ENCODE measurements at regions not wholly inside any gene's neighbourhood (a gene's known extent, or its start where the extent isn't known, plus 50 kb on each side); places are given as distances from the start of the nearest gene placed in this dataset.

DNA sequence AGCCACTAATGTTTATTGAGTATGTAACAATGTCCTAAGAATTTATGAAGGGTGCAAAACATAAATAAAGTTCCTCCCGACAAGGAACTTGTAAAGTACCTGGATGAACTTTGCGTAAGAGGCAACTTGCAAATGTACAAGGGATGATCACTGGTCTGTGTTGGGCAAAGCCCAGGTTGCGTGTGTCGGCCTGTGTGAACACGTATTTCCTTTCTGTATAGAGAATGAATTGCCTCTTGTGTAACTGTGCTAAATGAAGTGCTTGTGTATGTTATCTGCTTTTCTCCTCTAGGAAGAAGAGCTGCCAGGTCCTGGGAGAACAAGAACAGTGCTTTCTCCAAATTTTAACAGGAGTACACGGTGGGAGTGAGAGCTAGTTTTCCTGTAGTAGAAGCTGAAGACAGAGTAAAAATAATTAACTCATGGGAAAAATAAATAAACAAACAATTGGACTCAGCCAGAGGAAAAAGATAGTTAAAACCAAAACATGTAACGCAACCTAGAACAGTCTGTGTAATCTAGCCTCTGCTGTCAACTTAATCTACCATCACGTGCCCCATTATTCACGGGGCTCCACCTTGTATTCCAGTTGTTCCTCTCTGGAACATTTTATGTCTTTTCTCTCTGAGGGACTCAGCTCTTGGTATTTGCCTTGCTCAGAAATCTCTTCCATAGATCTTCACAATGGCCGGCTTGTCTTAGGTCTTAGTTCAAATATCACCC is 83.7 kb upstream of the RASGRP1 start:
- no peak for DNase-seq (ENCODE audit: low spot score)
- POLR2A ChIA-PET, result interaction anchor here (0.7 kb wide), 1 partner anchor 14 kb away, joined by 3 read pairs; no protein-coding TSS in a partner anchor
- Mint-ChIP-seq H3K4me1 (peaks cover 13% of the 10 kb centered on the region), H3K4me3 (no peak overlapping the region), H3K27ac (no peak overlapping the region), H3K9me3 (peaks cover 5% of the 10 kb centered on the region; the same call in 1 of the 2 replicates), H3K27me3 (ENCODE audit: low read depth) (no peaks in the 10 kb centered on the region; the same call in 1 of the 2 replicates), H3K36me3 (no peaks in the 10 kb centered on the region)
- no peak for TF ChIP-seq ATF6 (CRISPR knock-in tag; IDR thresholded peaks at IDR 0.05)
- no peak for TF ChIP-seq RORB (CRISPR knock-in tag; IDR thresholded peaks at IDR 0.05)
- CTCF ChIA-PET, result interaction anchor here (0.8 to 4.2 kb wide), 10 partner anchors 10 to 208 kb away, joined by 3 to 45 read pairs (median 4); partner anchors contain the start of gene RASGRP1
- ATAC-seq, result no peak

GRCh38 chr15:38650384-38650783 is 85.8 kb upstream of the RASGRP1 start:
- Mint-ChIP-seq H3K4me3 (no peak overlapping the region), H3K4me1 (peaks cover 19% of the 10 kb centered on the region), H3K27me3 (ENCODE audit: low read depth) (no peaks in the 10 kb centered on the region; the same call in 1 of the 2 replicates), H3K9me3 (peaks cover 5% of the 10 kb centered on the region; the same call in 1 of the 2 replicates), H3K27ac (no peak overlapping the region), H3K36me3 (no peaks in the 10 kb centered on the region)
- ChIA-PET CTCF (interaction anchor here (2.1 to 5.0 kb wide), 2 partner anchors 86 to 210 kb away, joined by 10 to 31 read pairs; partner anchors contain the start of gene RASGRP1), POLR2A (no interaction called here)
- peak; percentile 34; the same call in 1 of the 2 replicates for ATAC-seq
- DNase-seq (ENCODE audit: low spot score), result no peak
- no peak for TF ChIP-seq STAT6 (CRISPR knock-in tag; conservative IDR thresholded peaks at IDR 0.05; ENCODE audit: low read depth)
- TF ChIP-seq ESRRA (CRISPR knock-in tag; IDR thresholded peaks at IDR 0.05; ENCODE audit: borderline replicate concordance), result no peak
- TF ChIP-seq ZMAT4 (CRISPR knock-in tag; IDR thresholded peaks at IDR 0.05), result no peak
- TF ChIP-seq ZNF396 (CRISPR knock-in tag; IDR thresholded peaks at IDR 0.05; ENCODE audit: borderline replicate concordance), result no peak
- TF ChIP-seq E2F4 (CRISPR knock-in tag; IDR thresholded peaks at IDR 0.05; ENCODE audit: borderline replicate concordance, low read depth), result no peak
- no peak for TF ChIP-seq IRF2 (CRISPR knock-in tag; IDR thresholded peaks at IDR 0.05; ENCODE audit: borderline replicate concordance, low read depth)
- no peak for TF ChIP-seq NR1H2 (CRISPR knock-in tag; IDR thresholded peaks at IDR 0.05)
- TF ChIP-seq, protein P1, sequence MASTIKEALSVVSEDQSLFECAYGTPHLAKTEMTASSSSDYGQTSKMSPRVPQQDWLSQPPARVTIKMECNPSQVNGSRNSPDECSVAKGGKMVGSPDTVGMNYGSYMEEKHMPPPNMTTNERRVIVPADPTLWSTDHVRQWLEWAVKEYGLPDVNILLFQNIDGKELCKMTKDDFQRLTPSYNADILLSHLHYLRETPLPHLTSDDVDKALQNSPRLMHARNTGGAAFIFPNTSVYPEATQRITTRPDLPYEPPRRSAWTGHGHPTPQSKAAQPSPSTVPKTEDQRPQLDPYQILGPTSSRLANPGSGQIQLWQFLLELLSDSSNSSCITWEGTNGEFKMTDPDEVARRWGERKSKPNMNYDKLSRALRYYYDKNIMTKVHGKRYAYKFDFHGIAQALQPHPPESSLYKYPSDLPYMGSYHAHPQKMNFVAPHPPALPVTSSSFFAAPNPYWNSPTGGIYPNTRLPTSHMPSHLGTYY (CRISPR knock-in tag; IDR thresholded peaks at IDR 0.05), result no peak
- TF ChIP-seq ZNF219 (CRISPR knock-in tag; IDR thresholded peaks at IDR 0.05; ENCODE audit: borderline replicate concordance), result no peak

DNA sequence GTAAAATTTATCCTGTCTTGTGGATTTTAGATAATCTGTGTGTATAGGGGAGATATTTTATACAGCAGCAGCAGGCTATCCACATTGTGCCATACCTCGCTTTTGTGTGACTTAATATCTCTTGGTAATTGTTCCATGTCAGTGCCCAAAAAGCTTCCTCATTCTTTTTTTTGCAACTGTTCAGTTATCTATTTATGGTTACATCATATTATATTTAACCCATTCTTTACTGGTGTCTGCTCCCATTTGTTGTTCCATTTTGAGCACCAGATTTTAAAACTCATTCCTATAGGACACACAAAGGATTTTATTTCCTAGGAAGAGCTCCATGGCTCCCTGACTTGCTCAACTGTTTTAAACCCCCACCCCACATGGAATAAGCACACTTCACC is 86.3 kb upstream of the RASGRP1 start:
- Mint-ChIP-seq H3K9me3 (peaks cover 5% of the 10 kb centered on the region; the same call in 1 of the 2 replicates), H3K4me3 (no peak overlapping the region), H3K4me1 (peaks cover 19% of the 10 kb centered on the region), H3K36me3 (no peaks in the 10 kb centered on the region), H3K27ac (no peak overlapping the region), H3K27me3 (ENCODE audit: low read depth) (no peaks in the 10 kb centered on the region; the same call in 1 of the 2 replicates)
- no peak for TF ChIP-seq SOX15 (CRISPR knock-in tag; IDR thresholded peaks at IDR 0.05)
- TF ChIP-seq, protein P2, sequence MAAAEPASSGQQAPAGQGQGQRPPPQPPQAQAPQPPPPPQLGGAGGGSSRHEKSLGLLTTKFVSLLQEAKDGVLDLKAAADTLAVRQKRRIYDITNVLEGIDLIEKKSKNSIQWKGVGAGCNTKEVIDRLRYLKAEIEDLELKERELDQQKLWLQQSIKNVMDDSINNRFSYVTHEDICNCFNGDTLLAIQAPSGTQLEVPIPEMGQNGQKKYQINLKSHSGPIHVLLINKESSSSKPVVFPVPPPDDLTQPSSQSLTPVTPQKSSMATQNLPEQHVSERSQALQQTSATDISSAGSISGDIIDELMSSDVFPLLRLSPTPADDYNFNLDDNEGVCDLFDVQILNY (CRISPR knock-in tag; IDR thresholded peaks at IDR 0.05), result no peak
- no peak for DNase-seq (ENCODE audit: low spot score)
- CTCF ChIA-PET, result interaction anchor here (1.4 to 5.0 kb wide), 2 partner anchors 40 to 87 kb away, joined by 6 to 31 read pairs; partner anchors contain the start of gene RASGRP1
- POLR2A ChIA-PET, result no interaction called here
- no peak for ATAC-seq
